Pancreas (tissue), 10 donors: ENCODE measurements at regions not wholly inside any gene's neighbourhood (a gene's known extent, or its start where the extent isn't known, plus 50 kb on each side); places are given as distances from the start of the nearest gene placed in this dataset.
"Not testable (repeated sequence)": the region's sequence is repeated elsewhere in the genome, so short reads cannot be mapped to it uniquely, and the experiment has no call there.

Experiments
- ATAC-seq, 4 donors: fragments of 200-7000 bp; cut with Tn5 transposase; one replicate each; pipeline versions ENCODE4 v1.8.0 to v1.9.1; 2020; ENCODE audit warnings: mild to moderate bottlenecking in 4 of 4, moderate library complexity in 4 of 4
- DNase-seq, 6 donors: peaks; one replicate each; pipeline ENCODE4 v3.0.0-alpha.2; 2020
- FAIRE-seq: peaks from 2 replicates; lab custom pipeline; 2012; peaks lifted over from hg19 to GRCh38; lab: Jason Lieb, UNC
- H3K27ac ChIP-seq, 4 donors: fragments of 200-600 bp; sonication (generic); 1 replicate in 3 of 4; 2 replicates in 1 of 4; pipeline versions ENCODE4 v1.5.0 to v1.8.0; 2020
- H3K27me3 ChIP-seq, 4 donors: fragments of 200-600 bp; one replicate each; pipeline ENCODE4 v1.8.0; 2021
- H3K36me3 ChIP-seq, 3 donors: fragments of 200-600 bp; sonication (generic) in 1 of 3; one replicate each; pipeline versions ENCODE4 v1.5.0 to v1.8.0; 2020 to 2021
- H3K4me1 ChIP-seq, 3 donors: fragments of 200-600 bp; one replicate each; pipeline ENCODE4 v1.8.0; 2021
- H3K4me3 ChIP-seq, 4 donors: fragments of 200-600 bp; sonication (generic) in 2 of 4; one replicate each; pipeline versions ENCODE4 v1.5.0 to v1.8.0; 2020 to 2021
- H3K9me3 ChIP-seq, 4 donors: fragments of 200-600 bp; one replicate each; pipeline ENCODE4 v1.8.0; 2021
- CTCF ChIP-seq, 4 donors: fragments of 200-600 bp; sonication (generic) in 3 of 4; IDR thresholded peaks; one replicate each; pipeline versions ENCODE4 v1.5.0 to v1.8.0; 2021; ENCODE audit warnings: antibody characterized with exemption in 4 of 4
- WGBS, 2 donors: extraction: QIAGEN DNeasy Blood & Tissue Kit; methylation state at CpG; one replicate each; pipeline ENCODE4 v1.1.7; 2013; 5-methylcytosine and 5-hydroxymethylcytosine counted together
- intact Hi-C, 3 donors: fragments of 100-400 bp; cut with DNase I; formaldehyde crosslinking; loops; one replicate each; pipeline versions ENCODE4 v1.11.1 to v1.14.2; 2022
- donor health status: healthy with polysubstance abuse.
- donor health status: DM: no; HTN: no; CAD: no; lungs with moderate emphysema.
- donor health status: DM: no; HTN: no; CAD: no.
- donor health status: control.
- donor health status: control.
- donor health status: Bipolar disorder and iron deficiency.
- donor health status: DM: yes; HTN: yes; CAD: no.
- donor health status: DM: no; HTN: no; CAD: no.
- donor health status: DM: no; HTN: no; CAD: no.
- donor health status: DM: yes; HTN: yes; CAD: no.

GRCh38 chr5:89324990-89325389, 442.0 kb upstream of the MEF2C start:
- Histone ChIP-seq H3K36me3 (no peaks in the 10 kb centered on the region), H3K4me3 (no peak overlapping the region), H3K27ac (no peak overlapping the region), H3K4me1 (no peaks in the 10 kb centered on the region), H3K27me3 (no peaks in the 10 kb centered on the region), H3K9me3 (no peaks in the 10 kb centered on the region)
- intact Hi-C loops: no loop called here
- ATAC-seq (no peak), DNase-seq (no peak), FAIRE-seq (no peak)
- TF ChIP-seq CTCF (IDR thresholded peaks at IDR 0.05): no peak

- no peaks in the 10 kb centered on the region for H3K27me3 ChIP-seq
- TF ChIP-seq CTCF (IDR thresholded peaks at IDR 0.05): no peak
- 77 to 85% methylated on average over 3 of the region's 3 CpGs for WGBS, 2 donors
- no peak overlapping the region for H3K27ac ChIP-seq
- no peak for ATAC-seq
- H3K36me3 ChIP-seq: no peaks in the 10 kb centered on the region
- H3K4me3 ChIP-seq: no peak overlapping the region
- H3K4me1 ChIP-seq: peaks cover 0 to under 1% (median 0%) of the 10 kb centered on the region in 3 donors
- FAIRE-seq: no peak
- no peak for DNase-seq
- intact Hi-C loops: no loop called here
- H3K9me3 ChIP-seq: no peaks in the 10 kb centered on the region
Measured at GRCh38 chr5:89320421-89321277, 437.7 kb upstream of the MEF2C start.

GRCh38 chr5:89317838-89318237, 434.9 kb upstream of the MEF2C start:
- ATAC-seq, FAIRE-seq, H3K4me3 ChIP-seq, intact Hi-C loops, H3K9me3 ChIP-seq, H3K27me3 ChIP-seq, H3K27ac ChIP-seq, H3K36me3 ChIP-seq: not testable (repeated sequence)
- WGBS, 2 donors: 97 to 99% methylated on average over 20 of the region's 20 CpGs
- peak in 2 of 6 donors; percentile 25 to 26 for DNase-seq
- peaks cover 0 to 20% (median 0%) of the 10 kb centered on the region in 3 donors for H3K4me1 ChIP-seq

- no peak for FAIRE-seq
- H3K27me3 ChIP-seq: no peaks in the 10 kb centered on the region
- no peak overlapping the region for H3K4me3 ChIP-seq
- ATAC-seq: peak in 3 of 4 donors; percentile 91 to 95 (median 91)
- no peaks in the 10 kb centered on the region for H3K9me3 ChIP-seq
- 45 to 46% methylated on average over 12 of the region's 12 CpGs for WGBS, 2 donors
- H3K36me3 ChIP-seq: no peaks in the 10 kb centered on the region
- intact Hi-C loops: no loop called here
- peaks cover 0 to 20% (median 0%) of the 10 kb centered on the region in 3 donors for H3K4me1 ChIP-seq
- TF ChIP-seq CTCF (IDR thresholded peaks at IDR 0.05): no peak
- DNase-seq: peak in 5 of 6 donors; percentile 22 to 61 (median 32)
- peak overlapping the region in 2 of 4 donors; percentile 37 to 54 for H3K27ac ChIP-seq
Measured at GRCh38 chr5:89315286-89316100, 432.5 kb upstream of the MEF2C start.

- WGBS, 2 donors: 68 to 70% methylated on average over 3 of the region's 3 CpGs
- Histone ChIP-seq H3K27ac (peak overlapping the region in 2 of 4 donors; percentile 38 to 54), H3K27me3 (no peaks in the 10 kb centered on the region), H3K36me3 (no peaks in the 10 kb centered on the region), H3K9me3 (no peaks in the 10 kb centered on the region), H3K4me1 (peaks cover 0 to 20% (median 0%) of the 10 kb centered on the region in 3 donors), H3K4me3 (no peak overlapping the region)
- FAIRE-seq (no peak), DNase-seq (no peak), ATAC-seq (peak in 3 of 4 donors; percentile 34 to 72 (median 68))
- intact Hi-C loops: no loop called here
- TF ChIP-seq CTCF (IDR thresholded peaks at IDR 0.05): no peak
Measured at GRCh38 chr5:89313804-89314588, 431.0 kb upstream of the MEF2C start.
